ENCODE measurements at regions not wholly inside any gene's neighbourhood (a gene's known extent, or its start where the extent isn't known, plus 50 kb on each side); places are given as distances from the start of the nearest gene placed in this dataset.
"Not testable (repeated sequence)": the region's sequence is repeated elsewhere in the genome, so short reads cannot be mapped to it uniquely, and the experiment has no call there.

DNA sequence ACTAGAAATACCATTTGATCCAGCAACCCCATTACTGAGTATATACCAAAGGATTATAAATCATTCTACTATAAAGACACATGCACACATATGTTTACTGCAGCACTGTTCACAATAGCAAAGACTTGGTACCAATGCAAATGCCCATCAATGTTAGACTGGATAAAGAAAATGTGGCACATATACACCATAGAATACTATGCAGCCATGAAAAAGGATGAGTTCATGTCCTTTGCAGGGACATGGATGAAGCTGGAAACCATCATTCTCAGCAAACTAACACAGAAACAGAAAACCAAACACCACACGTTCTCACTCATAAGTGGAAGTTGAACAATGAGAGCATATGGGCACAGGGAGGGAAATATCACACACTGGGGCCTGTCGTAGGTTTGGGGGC, 106.0 kb downstream of the SPATA18 start:
- not testable (repeated sequence) for DNase-seq (ENCODE audit: low spot score)

- no peak for DNase-seq (ENCODE audit: low spot score)
Observed at GRCh38 chr4:52157641-52158316, 106.7 kb downstream of the SPATA18 start.

GRCh38 chr4:52160859-52161258, 109.8 kb downstream of the SPATA18 start:
- no peak for DNase-seq (ENCODE audit: low spot score)

- DNase-seq (ENCODE audit: low spot score): no peak
Observed at GRCh38 chr4:52164116-52164515, 113.0 kb downstream of the SPATA18 start.

DNA sequence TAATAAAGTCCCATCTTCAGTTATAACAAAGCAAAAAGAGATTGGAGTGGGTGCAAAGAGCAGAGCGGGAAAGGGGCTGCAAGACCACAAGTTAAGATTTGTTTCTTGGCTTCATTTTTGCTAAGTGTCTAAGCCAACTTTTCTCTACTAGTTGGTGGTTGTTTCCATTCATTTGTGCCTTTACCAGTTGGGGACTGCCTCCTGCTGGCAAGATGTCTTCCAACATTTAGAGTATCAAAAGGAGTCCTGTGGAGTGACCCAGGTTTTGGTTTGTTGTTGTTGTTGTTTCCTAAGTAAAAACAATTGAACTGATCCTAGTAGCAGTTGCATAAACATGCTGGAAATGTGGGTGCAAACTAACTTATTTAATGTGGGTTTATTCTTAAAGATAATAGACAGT, 121.1 kb downstream of the SPATA18 start:
- DNase-seq (ENCODE audit: low spot score): no peak

GRCh38 chr4:52173470-52174045, 122.5 kb downstream of the SPATA18 start:
- DNase-seq (ENCODE audit: low spot score): no peak

DNA sequence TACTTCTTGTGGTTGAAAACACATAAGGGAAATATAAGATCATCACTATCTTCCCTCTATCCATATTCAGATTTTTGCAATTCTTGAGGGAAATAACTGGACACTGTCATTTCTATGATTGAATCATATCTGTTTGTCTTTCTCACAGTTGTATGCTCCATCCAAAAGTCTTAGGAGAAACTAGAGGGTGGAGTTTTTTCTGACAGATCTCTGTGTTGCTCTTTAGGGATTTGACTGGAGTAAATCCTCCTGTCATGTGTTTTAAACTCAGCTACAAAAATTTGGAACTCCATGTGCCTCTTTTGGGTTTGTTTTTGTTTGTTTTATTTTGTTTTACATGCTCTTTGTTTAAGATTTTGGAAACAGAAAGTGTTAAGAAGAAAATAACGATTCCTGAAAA, 136.5 kb downstream of the SPATA18 start:
- no peak for DNase-seq (ENCODE audit: low spot score)

- no peak for DNase-seq (ENCODE audit: low spot score)
Observed at GRCh38 chr4:52192001-52192400, 140.9 kb downstream of the SPATA18 start.

DNA sequence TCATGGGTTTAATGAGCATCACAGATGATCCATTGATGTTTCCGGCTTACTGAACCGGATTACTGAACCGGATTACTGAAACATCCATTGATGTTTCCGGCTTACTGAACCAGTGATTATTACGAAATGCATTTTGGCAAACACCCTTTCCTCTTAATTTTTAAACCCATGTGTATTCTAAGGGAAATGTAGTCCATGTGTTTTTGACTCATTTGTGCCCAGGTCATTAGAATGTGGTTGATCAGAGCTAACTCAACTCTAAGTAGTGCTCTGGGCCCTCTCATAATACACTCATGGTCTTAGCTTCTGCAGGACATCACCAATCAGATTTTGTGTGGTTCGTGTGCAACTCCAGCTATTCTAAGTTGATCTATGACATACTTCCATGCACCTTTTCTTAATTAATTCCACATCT, 141.6 kb downstream of the SPATA18 start:
- DNase-seq (ENCODE audit: low spot score): no peak

- DNase-seq (ENCODE audit: low spot score): no peak
Observed at GRCh38 chr4:52195869-52196268, 144.8 kb downstream of the SPATA18 start.

GRCh38 chr4:52196606-52197130, 145.6 kb downstream of the SPATA18 start:
- no peak for DNase-seq (ENCODE audit: low spot score)

DNA sequence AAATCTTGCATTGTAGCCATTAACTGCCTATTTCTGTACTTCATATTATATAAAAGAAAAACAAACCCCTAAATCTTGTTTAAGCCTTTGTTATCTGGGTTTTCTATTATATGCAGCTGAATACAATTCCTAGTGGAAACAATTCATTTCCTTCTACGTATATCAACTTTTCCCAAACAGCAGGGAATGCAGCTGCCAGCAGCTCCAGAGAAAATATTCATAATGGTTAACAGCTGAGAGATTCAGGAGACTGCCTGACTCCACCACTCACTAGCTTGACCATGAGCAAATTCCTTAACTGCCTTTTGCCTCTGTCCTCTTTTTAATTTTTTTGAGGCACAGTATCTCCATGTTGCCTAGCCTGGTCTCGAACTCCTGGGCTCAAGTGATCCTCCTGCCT, 146.2 kb downstream of the SPATA18 start:
- no peak for DNase-seq (ENCODE audit: low spot score)

DNA sequence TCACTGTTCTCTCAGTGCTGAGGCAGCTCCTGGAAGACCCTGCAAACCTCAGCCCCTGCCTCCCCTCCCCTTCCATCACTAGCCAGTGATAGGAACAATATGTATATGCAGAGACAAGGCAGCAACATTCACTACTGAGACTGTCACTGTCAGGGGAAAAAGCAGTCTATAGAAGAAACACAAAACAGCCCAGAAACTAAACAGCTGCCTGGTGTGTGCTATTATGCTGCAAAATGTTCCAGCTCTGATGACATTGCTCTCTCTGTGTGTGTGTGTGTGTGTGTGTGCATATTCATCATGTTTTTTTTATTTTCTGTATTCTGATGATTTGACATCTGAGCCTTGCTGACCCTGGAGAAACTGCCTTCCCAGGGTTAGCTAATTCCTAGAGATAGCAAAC, 147.2 kb downstream of the SPATA18 start:
- no peak for DNase-seq (ENCODE audit: low spot score)

DNA sequence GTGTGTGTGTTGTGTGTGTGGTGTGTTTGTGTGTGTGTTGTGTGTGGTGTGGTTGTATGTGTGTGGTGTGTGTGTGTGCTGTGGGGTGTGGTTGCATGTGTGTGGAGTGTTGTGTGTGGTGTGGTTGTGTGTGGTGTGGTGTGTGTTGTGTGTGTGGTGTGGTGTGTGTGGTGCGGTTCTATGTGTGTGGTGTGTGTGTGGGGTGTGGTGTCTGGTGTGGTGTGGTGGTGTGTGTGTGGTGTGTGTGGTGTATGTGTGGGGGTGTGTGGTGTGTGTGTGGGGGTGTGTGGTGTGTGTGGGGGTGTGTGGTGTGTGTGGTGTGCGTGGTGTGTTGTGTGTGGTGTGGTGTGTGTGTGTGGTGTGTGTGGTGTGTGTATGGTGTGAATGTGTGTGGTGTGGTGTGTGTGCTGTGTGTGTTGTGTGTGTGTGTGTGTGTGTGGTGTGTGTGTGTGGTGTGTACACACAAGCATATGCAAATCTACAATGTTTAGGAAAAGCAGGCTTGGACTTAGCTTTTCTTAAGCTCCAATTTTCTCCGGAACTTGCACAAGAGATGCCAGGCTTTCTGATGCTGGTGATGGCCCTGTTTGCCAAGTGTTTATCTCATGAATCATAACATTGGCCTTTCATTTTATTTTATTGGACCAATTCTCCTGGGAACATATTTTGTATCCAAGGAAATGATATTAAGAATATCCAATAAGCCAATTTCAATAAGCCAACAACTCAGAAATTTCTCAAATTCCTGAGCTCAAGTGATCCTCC, 148.7 kb downstream of the SPATA18 start:
- DNase-seq (ENCODE audit: low spot score): peak; percentile 4

DNA sequence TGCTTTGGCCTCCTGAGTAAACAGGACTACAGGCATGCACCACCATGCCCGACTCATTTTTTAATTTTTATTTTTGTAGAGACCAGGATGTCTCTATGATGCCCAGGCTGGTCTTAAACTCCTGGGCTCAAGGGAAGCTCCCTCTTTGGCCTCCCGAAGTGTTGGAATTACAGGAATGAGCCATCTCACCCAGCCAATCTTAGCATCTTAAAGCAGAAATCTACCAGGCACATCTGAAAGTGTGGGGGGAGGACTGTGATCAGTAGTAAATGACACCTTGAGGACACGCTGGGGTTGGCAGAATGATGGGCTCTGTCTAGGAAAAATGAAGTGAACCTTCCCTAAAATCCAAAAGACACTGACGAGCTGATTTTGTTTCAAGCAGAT, 149.2 kb downstream of the SPATA18 start:
- DNase-seq (ENCODE audit: low spot score): no peak

DNA sequence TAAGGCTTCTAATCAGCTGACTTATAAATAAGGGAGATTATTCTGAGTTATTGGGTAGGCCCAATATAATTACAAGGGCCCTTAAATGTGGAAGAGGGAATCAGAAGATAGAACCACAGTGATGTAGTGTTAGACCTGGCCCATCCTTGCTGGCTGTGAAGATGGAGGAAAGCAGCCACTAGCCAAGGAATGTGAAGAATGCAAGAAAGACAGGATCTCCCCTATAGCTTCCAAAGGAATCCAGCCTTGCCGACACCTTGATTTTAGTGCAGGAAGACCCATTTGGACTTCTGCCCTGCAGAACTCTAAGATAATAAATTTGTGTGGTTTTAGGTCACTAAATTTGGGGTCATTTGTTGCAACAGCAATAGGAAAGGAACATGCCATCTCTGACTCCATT, 150.6 kb downstream of the SPATA18 start:
- no peak for DNase-seq (ENCODE audit: low spot score)

DNA sequence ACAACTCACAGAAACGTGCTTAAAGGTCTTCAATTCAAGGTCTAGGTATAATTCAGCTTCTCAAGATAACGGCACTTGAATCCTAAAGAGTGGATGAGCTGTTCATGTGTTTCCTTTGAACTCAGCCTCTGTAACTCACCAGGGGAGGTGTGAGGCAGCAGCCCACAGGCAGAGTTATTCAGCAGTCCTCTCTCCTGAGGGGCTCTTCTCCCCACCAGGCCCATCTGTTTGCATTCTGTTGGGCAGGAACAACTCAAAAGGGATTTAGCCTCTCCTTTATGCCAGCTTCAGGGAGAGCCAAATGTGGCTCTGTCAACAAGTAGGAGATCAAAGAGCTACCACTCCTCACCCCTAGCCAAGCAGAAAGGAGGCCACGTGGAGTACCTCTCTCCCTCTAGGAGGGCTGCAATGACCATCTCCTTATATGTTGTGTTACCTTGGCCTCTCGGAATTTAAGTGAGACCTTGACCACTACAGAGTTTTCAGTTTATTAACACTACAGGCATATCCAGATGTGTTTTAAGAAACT, 151.2 kb downstream of the SPATA18 start:
- no peak for DNase-seq (ENCODE audit: low spot score)

- no peak for DNase-seq (ENCODE audit: low spot score)
Observed at GRCh38 chr4:52202931-52203330, 151.8 kb downstream of the SPATA18 start.

GRCh38 chr4:52203351-52203750, 152.2 kb downstream of the SPATA18 start:
- no peak for DNase-seq (ENCODE audit: low spot score)

DNA sequence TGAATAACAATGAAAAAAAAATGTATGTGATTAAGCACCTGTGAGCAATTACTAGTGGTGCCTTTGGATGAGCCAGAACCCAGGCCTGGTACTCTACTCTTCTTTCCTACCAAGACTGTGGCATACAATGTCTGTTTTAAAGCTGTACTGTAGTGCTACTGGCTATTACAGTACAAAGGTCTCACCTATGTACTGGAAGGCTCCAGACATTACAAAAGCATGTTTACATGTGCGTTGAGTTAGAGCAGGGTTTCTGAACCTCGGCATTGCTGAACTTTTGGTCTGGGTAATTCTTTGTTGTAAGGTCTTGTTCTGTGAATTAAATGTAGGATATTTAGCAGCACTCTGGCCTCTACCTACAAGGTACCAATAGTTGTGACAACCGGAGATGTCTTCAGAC, 153.8 kb downstream of the SPATA18 start:
- DNase-seq (ENCODE audit: low spot score): no peak

DNA sequence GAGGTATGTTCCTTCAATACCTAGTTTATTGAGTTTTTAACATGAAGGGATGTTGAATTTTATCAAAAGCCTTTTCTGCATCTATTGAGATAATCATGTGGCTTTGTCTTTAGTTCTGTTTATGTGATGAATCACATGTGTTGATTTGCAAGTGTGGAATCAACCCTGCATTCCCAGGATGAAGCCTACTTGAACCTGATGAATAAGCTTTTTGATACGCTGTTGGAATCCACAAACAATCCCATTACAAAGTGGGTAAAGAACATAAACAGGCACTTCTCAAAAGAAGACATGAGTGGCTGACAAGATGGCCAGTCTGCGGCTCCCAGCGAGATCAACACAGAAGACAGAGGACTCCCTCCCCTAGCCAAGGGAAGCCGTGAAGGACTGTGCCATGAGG, 156.0 kb downstream of the SPATA18 start:
- DNase-seq (ENCODE audit: low spot score): not testable (repeated sequence)

DNA sequence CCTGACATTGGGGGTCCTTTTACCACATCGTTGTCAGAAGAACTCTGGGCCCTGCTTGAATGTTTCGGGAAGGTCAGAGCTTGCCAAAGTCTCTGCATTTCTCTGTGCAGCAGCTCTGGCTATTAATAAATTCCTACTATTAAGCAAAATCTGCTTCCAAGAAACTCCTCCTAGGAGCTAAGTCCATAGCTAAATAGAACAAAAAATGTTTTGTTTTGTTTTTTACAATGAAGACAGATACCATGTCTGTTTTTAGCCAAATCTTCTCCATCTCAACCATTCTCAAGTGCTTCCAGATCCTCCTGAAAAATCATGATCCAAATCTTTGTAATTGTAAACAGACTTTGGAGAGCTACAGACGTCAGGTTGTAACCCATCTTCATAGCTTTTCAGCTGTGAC, 161.6 kb downstream of the SPATA18 start:
- DNase-seq (ENCODE audit: low spot score): no peak

DNA sequence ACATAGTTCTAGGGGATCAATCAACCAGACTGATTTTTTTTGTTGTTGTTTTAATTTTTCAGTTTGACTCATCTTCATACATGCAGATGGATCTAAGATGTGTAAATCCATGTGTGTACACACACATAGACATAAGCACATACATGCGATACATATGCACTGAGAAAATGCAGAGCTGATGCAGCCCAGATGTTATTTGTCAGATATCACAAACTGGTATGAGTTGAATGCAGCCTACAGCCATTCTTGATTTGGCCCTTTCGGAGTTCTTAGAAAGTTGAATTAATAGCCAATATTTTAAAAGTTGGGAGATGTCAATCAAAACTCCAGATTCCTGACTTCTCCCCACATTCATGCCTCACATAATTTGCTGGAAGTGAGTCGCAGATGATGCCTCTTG, 180.4 kb downstream of the SPATA18 start:
- no peak for DNase-seq (ENCODE audit: low spot score)
